Sigmoid colon (tissue), 4 donors: ENCODE measurements at regions not wholly inside any gene's neighbourhood (a gene's known extent, or its start where the extent isn't known, plus 50 kb on each side); places are given as distances from the start of the nearest gene placed in this dataset.

Experiments
- EP300 ChIP-seq, 4 donors: sonication (generic); formaldehyde crosslinking; IDR thresholded peaks; one replicate each; pipeline ENCODE4 v1.6.1; 2017; ENCODE audit warnings: antibody characterized with exemption in 4 of 4
- POLR2A ChIP-seq, 2 donors: fragments of 450-650 bp; IDR thresholded peaks; one replicate each; pipeline ENCODE4 v1.6.1; 2016; ENCODE audit warnings: antibody characterized with exemption in 2 of 2, mild to moderate bottlenecking in 2 of 2, moderate library complexity in 2 of 2
- POLR2AphosphoS5 ChIP-seq, 4 donors: sonication (generic); formaldehyde crosslinking; IDR thresholded peaks; one replicate each; pipeline ENCODE4 v1.6.1; 2017; ENCODE audit warnings: antibody characterized with exemption in 4 of 4
- TF ChIP-seq, protein P1 (sequence below), 4 experiments: fragments of 450-650 bp in 3 of 4; fragments of 200-600 bp in 1 of 4; IDR thresholded peaks; one replicate each; pipeline ENCODE4 v1.5.1; 2016 to 2019; ENCODE audit warnings: antibody characterized with exemption in 4 of 4, mild to moderate bottlenecking in 3 of 4, moderate library complexity in 2 of 4

DNA sequence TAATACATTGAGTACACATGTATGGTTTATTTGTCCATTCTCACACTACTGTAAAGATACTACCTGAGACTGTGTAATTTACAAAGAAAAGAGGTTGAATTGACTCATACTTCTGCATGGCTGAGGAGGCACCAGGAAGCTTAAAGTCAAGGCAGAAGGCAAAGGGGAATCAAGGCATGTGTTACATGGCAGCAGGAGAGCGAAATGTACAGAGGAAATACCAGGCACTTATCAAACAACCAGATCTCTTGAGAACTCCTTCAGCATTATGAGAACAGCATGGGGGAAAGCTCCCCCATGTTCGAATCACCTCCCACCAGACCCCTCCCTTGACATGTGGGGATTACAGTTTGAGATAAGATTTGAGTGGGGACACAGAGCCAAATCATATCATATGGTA, 666.3 kb downstream of the ZBBX start:
- TF ChIP-seq, protein P1, sequence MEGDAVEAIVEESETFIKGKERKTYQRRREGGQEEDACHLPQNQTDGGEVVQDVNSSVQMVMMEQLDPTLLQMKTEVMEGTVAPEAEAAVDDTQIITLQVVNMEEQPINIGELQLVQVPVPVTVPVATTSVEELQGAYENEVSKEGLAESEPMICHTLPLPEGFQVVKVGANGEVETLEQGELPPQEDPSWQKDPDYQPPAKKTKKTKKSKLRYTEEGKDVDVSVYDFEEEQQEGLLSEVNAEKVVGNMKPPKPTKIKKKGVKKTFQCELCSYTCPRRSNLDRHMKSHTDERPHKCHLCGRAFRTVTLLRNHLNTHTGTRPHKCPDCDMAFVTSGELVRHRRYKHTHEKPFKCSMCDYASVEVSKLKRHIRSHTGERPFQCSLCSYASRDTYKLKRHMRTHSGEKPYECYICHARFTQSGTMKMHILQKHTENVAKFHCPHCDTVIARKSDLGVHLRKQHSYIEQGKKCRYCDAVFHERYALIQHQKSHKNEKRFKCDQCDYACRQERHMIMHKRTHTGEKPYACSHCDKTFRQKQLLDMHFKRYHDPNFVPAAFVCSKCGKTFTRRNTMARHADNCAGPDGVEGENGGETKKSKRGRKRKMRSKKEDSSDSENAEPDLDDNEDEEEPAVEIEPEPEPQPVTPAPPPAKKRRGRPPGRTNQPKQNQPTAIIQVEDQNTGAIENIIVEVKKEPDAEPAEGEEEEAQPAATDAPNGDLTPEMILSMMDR (IDR thresholded peaks at IDR 0.05), result no peak
- TF ChIP-seq EP300 (IDR thresholded peaks at IDR 0.05) (no peak), POLR2A (IDR thresholded peaks at IDR 0.05) (no peak), POLR2AphosphoS5 (IDR thresholded peaks at IDR 0.05) (no peak)
